ELF-1 (cell line): ENCODE measurements at regions not wholly inside any gene's neighbourhood (a gene's known extent, or its start where the extent isn't known, plus 50 kb on each side); places are given as distances from the start of the nearest gene placed in this dataset.

Source experiments
- DNase-seq: peaks from one replicate; pipeline ENCODE4 v3.0.0-alpha.2; 2016; ENCODE audit warnings: low read depth, low spot score

GRCh38 chr5:3736466-3736865, 140.8 kb downstream of the IRX1 start:
- no peak for DNase-seq

DNA sequence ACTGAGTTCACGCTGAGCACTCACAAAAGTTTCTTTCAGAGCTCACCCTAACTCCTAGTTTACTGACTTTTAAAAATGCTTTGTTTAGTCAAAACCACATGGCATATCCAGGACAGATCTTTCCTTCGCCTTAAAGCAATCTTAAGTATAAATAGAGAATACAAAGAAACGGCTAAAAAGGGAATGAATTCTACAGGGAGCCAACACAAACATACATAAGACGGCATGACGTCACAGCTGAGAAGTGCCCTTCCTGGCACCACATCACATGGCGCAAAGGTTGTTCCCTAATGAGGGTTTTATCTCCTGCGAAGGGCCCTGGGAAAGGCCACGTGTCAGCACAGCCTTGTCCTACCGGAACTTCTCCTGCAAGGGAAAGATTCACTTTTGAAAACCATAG, 141.3 kb downstream of the IRX1 start:
- no peak for DNase-seq

DNA sequence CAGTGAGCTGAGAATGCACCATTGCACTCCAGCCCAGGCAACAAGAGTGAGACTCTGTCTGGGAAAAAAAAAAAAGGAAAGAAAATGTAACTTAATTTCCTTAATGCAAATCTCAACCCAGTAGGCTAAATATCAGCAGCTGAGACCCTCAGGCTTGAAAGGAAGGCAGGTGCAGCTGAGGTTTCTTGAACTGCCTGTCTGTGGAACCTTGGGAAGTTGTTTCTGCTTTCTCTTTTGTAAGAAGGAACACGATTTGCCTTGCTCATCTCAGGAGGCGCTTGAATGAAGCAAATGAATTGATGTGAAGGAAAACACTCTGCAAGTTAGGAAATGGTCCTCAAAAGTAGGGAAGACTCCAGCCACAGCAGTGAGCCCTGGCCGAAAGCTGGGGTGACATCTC, 143.3 kb downstream of the IRX1 start:
- DNase-seq = no peak

- no peak for DNase-seq
Observed at GRCh38 chr5:3740546-3741373, 145.1 kb downstream of the IRX1 start.

DNA sequence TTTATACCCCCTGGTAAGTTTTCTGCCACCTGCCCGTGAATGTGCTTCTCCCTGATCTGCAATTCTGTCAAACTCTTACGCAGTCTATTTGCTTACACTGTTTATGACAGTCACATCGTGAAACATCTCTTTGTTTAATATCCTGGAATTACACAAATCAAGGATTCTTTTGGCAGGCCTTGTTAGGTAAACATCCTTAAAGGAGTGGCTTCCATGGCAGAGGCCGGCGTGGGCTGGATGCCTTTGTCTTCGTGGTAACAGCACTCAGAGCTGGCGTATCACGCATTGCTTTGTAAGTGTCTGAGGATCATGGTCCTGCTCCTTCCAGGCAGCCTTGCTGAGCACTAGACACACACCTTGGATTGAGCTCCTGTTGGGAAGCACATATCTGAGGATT, 145.7 kb downstream of the IRX1 start:
- DNase-seq = no peak

DNA sequence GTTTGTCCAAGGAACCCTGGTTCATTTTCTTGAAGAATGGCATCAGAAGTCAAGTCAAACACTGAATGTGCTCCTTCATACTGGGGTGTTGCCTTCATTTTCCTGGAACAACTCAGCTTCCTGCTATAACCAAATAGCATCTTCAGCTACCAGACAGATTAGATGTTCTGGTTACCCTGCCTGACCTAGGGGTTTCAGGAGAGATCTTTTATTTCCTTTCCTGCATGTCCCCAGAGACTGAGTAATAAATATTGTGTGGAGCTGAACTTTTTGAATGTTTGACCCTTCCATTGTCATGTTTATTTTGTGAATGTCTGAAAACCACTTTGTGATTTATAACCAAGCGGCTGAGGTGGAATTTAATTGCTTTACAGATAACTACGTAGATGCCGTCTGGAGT, 147.1 kb downstream of the IRX1 start:
- DNase-seq = no peak

GRCh38 chr5:3751846-3752245, 156.2 kb downstream of the IRX1 start:
- DNase-seq = no peak

DNA sequence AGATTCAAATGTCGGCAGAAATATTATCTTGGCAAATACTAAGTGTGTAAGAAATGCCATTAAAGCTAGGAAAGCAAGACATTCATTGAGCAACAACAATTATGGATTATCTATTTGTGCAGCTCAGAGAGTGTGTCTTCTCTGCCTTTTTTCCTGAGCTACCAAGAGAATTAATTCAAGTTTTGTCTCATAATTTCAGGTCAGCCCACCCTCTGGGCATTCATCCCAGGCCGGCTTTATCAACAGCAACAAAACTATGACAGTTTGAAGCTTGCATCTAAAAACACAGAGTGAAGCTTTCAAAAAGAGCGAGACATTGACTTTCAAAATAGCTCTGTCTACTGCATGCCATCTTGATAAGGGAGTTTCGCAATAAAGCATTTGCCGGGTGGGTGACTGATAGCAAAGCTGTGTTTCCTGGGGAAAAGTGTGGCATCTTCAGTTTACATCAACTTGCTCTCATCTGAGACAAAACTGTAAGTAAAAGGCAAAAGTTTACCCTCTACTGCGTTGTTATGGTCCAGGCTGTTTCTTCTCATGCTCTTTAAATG, 182.4 kb downstream of the IRX1 start:
- DNase-seq = no peak

DNA sequence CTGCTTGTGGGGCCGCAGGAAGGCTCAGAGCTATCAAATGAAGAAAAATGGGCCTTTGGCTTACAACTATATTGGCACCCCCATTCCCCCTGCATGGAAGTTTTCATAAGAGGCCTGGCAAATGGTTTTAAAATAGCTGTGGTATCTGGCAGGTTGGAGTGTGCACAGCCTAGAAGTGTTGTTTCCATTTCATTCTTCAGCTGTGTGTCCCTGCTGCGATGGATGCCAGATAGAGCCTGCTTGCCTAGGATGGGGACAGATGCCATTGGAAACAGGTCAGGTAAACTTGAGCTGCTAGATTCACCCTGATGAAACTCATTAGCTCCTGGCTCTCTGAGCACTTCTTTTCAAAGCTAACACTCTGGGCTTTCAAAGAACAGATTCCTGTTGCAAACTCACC, 183.3 kb downstream of the IRX1 start:
- DNase-seq = no peak

DNA sequence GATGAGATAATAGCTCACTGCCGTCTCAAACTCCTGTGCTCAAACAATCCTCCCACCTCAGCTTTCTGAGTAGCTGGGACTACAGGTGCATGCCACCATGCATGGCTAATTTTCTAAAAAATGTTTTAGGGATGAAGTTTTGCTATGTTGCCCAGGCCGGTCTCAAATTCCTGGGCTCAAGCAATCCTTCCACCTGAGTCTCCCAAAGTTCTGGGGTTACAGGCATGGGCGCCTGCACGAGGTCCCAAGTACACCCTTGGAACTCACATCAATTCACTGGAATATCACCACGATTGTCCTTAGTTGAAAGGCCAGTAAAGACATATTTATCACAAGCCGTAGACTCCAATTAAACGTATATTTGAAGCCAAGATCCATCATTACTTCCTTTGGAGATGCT, 184.6 kb downstream of the IRX1 start:
- DNase-seq = no peak

DNA sequence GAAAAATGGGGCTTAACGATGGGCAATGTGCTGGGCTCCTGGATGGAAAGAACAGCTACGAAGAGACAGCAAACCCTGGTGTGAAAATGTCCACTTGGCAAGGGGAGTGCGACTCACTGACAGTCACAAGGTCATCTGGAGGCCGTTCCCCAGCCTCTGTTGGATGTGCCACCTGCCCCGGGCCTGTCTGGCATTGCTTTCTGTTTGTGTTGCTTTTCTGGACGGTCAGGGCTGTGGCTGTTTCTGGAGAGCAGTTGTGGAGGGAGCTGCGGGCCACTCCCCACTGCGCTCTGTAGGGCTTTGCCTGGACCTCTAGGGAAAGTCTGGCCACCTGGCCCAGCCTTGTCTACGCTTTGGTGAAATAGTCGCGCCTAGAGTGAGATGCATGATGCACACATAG, 185.3 kb downstream of the IRX1 start:
- DNase-seq = no peak

GRCh38 chr5:3784854-3785253, 189.2 kb downstream of the IRX1 start:
- DNase-seq = no peak

GRCh38 chr5:3786165-3786564, 190.5 kb downstream of the IRX1 start:
- no peak for DNase-seq

DNA sequence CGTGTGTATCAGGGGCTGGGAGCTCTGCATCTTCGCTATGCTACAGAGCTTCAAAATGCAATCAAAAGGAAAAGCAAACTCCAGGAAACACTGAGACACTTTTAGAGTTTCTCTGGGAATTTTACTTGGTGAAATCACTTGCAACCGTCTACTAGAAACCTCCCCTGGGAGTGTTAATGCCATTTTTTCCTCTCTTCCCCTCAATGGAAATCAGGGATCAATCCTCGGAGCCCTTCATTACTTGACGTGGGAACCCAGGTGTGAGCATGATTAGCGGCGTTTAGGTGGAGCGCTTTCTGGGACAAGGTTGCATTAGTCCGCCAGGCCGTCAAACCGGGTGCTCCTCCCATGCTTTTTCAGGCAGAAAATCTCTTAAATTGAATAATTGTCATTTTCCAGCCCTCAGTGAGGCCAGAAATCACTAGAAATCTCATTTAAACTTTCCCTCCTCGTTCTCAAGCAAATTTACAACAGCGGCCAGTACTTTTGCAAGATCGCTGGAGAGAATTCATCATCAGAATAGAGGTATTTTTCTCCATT, 191.3 kb downstream of the IRX1 start:
- no peak for DNase-seq

DNA sequence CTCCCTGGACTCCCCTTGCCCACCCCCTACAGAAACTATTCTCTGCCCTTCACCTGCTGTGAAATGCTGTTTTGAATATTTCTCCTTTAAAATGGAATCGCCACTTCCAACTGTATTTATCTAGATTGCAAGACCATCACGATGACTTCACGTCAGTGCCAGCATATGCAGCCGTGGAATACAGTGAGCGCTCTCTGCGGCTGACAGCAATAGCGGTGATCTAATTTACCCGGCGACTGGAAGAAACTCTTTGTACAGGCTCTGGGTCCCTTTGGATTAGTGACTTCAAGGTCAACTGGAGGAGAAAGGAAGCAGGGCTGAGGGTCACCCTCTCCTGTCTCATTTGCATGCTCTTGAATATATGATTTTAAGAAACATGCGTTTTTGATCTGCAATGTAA, 192.0 kb downstream of the IRX1 start:
- DNase-seq = peak; percentile 10

GRCh38 chr5:3789519-3790193, 194.0 kb downstream of the IRX1 start:
- peak; percentile 60 for DNase-seq

DNA sequence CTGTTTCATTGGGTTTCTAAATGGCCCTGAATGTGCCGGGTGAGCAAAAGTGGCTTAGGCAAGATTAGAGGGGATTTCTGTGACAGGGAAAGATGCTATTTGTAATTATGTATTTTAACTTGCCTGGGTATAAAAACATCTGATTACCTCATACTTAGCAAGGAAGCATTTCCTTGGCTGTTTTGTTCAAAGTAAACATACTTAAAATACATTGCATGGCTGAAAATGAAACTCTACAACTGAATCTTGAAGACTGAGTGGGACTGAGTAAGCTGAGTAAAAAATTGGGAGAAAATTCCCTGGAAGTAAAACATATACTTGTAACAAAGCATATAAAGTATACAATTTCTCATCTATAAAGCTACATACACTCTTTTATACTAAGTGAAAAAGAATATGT, 197.5 kb downstream of the IRX1 start:
- no peak for DNase-seq

- DNase-seq = no peak
Observed at GRCh38 chr5:3794611-3795010, 199.0 kb downstream of the IRX1 start.

DNA sequence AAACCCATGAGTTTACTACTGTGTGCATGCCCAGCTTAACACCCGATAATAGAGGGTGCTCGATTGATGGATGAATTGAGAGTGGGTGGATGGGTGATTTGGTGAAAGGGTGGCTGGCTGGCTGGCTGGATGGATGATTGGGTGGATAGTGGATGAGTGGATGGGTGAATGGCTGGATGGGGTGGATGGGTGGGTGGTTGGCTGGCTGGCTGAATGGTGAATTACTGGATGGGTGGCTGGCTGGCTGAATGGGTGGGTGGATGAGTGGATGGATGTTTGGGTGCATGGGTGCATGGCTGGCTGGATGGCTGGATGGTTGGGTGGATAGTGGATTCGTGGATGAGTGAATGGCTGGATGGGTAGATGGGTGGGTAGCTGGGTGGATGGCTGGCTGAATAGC, 201.1 kb downstream of the IRX1 start:
- no peak for DNase-seq

DNA sequence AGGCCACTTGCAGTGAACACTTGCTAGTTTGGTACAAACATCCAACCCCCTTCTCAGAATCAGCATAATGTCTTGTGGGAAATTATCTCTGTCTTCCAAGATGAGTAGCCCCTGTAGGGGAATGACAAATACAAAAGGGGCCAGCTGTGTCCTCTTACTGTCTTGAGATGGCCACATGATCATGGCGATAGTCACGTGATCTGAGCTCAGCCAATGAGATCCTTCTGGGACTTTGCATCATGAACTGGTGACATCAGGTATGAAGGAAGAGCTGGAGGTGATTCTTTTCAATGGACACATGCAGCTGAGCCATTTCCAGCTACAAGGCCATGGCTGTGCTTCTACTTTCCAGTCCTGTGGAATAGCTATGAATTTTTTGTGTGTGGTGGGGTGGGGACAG, 206.3 kb downstream of the IRX1 start:
- no peak for DNase-seq

DNA sequence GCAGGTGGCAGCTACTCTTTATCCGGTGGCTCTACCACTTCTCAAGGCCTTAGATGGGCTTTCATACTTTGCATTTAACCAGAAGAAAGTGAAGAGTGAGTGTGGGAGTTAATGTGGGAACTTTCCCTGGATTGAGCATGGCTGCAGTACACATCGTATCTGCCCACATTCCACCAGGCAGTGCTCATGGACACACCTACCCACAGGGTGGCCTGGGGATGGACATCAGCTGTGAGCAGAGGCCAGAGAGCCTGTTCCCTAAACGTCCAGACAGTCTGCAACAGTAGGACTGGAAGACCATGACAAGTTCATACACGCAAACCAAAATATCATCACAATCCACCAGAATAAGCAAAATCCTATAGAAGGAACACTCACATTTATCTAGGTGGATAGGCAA, 213.8 kb downstream of the IRX1 start:
- no peak for DNase-seq

- no peak for DNase-seq
Observed at GRCh38 chr5:3811116-3811515, 215.5 kb downstream of the IRX1 start.

DNA sequence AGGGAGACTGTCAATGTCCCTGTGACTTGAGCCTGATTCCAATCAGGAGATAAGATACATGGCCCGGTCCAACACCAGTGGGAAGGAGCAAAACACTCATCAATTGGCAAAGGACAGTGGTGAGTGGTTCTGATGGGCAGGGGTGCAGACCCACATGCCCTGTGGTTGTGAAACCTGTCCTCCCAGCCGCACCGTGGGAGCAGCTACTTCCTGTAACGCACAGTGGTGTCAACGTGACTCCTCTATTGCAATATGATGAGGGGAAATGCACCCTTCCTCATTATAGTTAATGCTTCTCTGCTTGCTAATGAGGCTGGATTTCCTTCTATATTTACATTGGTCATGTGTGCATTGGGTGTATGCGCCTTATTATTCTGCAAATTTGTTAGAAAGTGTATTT, 223.0 kb downstream of the IRX1 start:
- DNase-seq = no peak
